Common myeloid progenitor, CD34-positive (primary cell): ENCODE measurements at regions not wholly inside any gene's neighbourhood (a gene's known extent, or its start where the extent isn't known, plus 50 kb on each side); places are given as distances from the start of the nearest gene placed in this dataset.
"Not testable (repeated sequence)": the region's sequence is repeated elsewhere in the genome, so short reads cannot be mapped to it uniquely, and the experiment has no call there.

Source experiments
- CTCF ChIA-PET: fragments of 350-600 bp; sonication (Branson Sonifier 250); formaldehyde crosslinking; loops from one replicate; lab custom pipeline; 2021; ENCODE audit warnings: antibody characterized with exemption; lab: Charles Lee
- POLR2A ChIA-PET: fragments of 350-600 bp; sonication (Branson Sonifier 250); formaldehyde crosslinking; loops from one replicate; lab custom pipeline; 2021; ENCODE audit warnings: antibody characterized with exemption; lab: Charles Lee
- DNase-seq, 3 donors: peaks; one replicate each; pipeline versions ENCODE4 v3.0.0 to v3.0.0-alpha.2; 2013
- H3K27ac ChIP-seq, 2 experiments: 1 replicate in 1 of 2; 2 replicates in 1 of 2; pipeline ENCODE4 v1.7.0; 2013; ENCODE audit warnings: inconsistent platforms in 2 of 2, low read length in 2 of 2, mild to moderate bottlenecking in 2 of 2, low read depth in 1 of 2, moderate library complexity in 1 of 2; ENCODE audit not compliant: severe bottlenecking in 2 of 2, insufficient read depth in 1 of 2, poor library complexity in 1 of 2
- H3K27me3 ChIP-seq, 5 experiments: replicated peaks in 2 of 5; 1 replicate in 3 of 5; 2 replicates in 2 of 5; pipeline versions ENCODE4 v1.6.1 to v1.7.0; 2013; ENCODE audit warnings: low read length in 4 of 5, mild to moderate bottlenecking in 2 of 5, moderate library complexity in 2 of 5, inconsistent platforms in 1 of 5; ENCODE audit not compliant: insufficient read depth in 5 of 5, control insufficient read depth in 4 of 5
- H3K36me3 ChIP-seq, 4 experiments: 1 replicate in 2 of 4; 2 replicates in 2 of 4; pipeline versions ENCODE4 v1.6.1 to v1.7.0; 2013; ENCODE audit warnings: low read length in 3 of 4, control low read depth in 1 of 4, mild to moderate bottlenecking in 1 of 4; ENCODE audit not compliant: control insufficient read depth in 4 of 4, insufficient read depth in 4 of 4
- H3K4me1 ChIP-seq, 4 experiments: 1 replicate in 3 of 4; 2 replicates in 1 of 4; pipeline versions ENCODE4 v1.6.1 to v1.7.1; 2013; ENCODE audit warnings: low read length in 3 of 4, mild to moderate bottlenecking in 3 of 4, control low read depth in 1 of 4, inconsistent platforms in 1 of 4, moderate library complexity in 1 of 4; ENCODE audit not compliant: control insufficient read depth in 4 of 4, insufficient read depth in 4 of 4; ENCODE audit errors: control extremely low read depth in 1 of 4
- H3K4me3 ChIP-seq, 7 experiments: 1 replicate in 4 of 7; 2 replicates in 3 of 7; pipeline versions ENCODE4 v1.5.1 to v1.7.0; 2013; ENCODE audit warnings: mild to moderate bottlenecking in 7 of 7, low read length in 6 of 7, moderate library complexity in 6 of 7, inconsistent platforms in 2 of 7, low read depth in 2 of 7, control low read depth in 1 of 7; ENCODE audit not compliant: insufficient read depth in 4 of 7, control insufficient read depth in 1 of 7; ENCODE audit errors: extremely low read depth in 1 of 7
- H3K9me3 ChIP-seq, 5 experiments: 1 replicate in 4 of 5; 2 replicates in 1 of 5; pipeline versions ENCODE4 v1.6.1 to v1.7.1; 2013; ENCODE audit warnings: low read length in 4 of 5, mild to moderate bottlenecking in 2 of 5, inconsistent platforms in 1 of 5, low read depth in 1 of 5, moderate library complexity in 1 of 5; ENCODE audit not compliant: control insufficient read depth in 4 of 5, insufficient read depth in 2 of 5; ENCODE audit errors: control extremely low read depth in 1 of 5
- WGBS: methylation state at CpG from one replicate; pipeline ENCODE4 v1.1.5; 2013; ENCODE audit not compliant: insufficient coverage; 5-methylcytosine and 5-hydroxymethylcytosine counted together

- Histone ChIP-seq H3K4me3 (no peak overlapping the region), H3K36me3 (no peaks in the 10 kb centered on the region), H3K27me3 (no peaks in the 10 kb centered on the region), H3K9me3 (no peaks in the 10 kb centered on the region), H3K4me1 (no peaks in the 10 kb centered on the region), H3K27ac (no peak overlapping the region)
- DNase-seq = no peak
- WGBS = no CpG with 5 or more reads among the region's 4 CpGs
- POLR2A ChIA-PET = no interaction called here
- CTCF ChIA-PET = no interaction called here
These were observed 117.8 kb upstream of the OPCML start for GRCh38 chr11:133650082-133650481.

- no peak for DNase-seq
- Histone ChIP-seq H3K27ac (no peak overlapping the region), H3K9me3 (no peaks in the 10 kb centered on the region), H3K4me3 (no peak overlapping the region), H3K27me3 (no peaks in the 10 kb centered on the region), H3K4me1 (no peaks in the 10 kb centered on the region), H3K36me3 (no peaks in the 10 kb centered on the region)
- ChIA-PET CTCF (no interaction called here), POLR2A (no interaction called here)
- 96% methylated on average over 16 of the region's 16 CpGs for WGBS
These were observed 116.7 kb upstream of the OPCML start for GRCh38 chr11:133649040-133649439.

- Histone ChIP-seq H3K36me3 (no peaks in the 10 kb centered on the region), H3K27me3 (no peaks in the 10 kb centered on the region), H3K27ac (no peak overlapping the region), H3K9me3 (no peaks in the 10 kb centered on the region), H3K4me1 (no peaks in the 10 kb centered on the region), H3K4me3 (no peak overlapping the region)
- POLR2A ChIA-PET = no interaction called here
- no peak for DNase-seq
- CTCF ChIA-PET = no interaction called here
- 92% methylated on average over 2 of the region's 2 CpGs for WGBS
These were observed 107.1 kb upstream of the OPCML start for GRCh38 chr11:133639408-133639807.

- Histone ChIP-seq H3K4me3 (no peak overlapping the region), H3K36me3 (no peaks in the 10 kb centered on the region), H3K27me3 (no peaks in the 10 kb centered on the region), H3K27ac (no peak overlapping the region), H3K4me1 (no peaks in the 10 kb centered on the region), H3K9me3 (no peaks in the 10 kb centered on the region)
- ChIA-PET POLR2A (no interaction called here), CTCF (no interaction called here)
- WGBS = 98% methylated on average over 4 of the region's 5 CpGs
- no peak for DNase-seq
These were observed 106.6 kb upstream of the OPCML start for GRCh38 chr11:133638921-133639320.

GRCh38 chr11:133636711-133637355 is 104.5 kb upstream of the OPCML start:
- no peaks in the 10 kb centered on the region for H3K27me3 ChIP-seq
- H3K9me3 ChIP-seq = no peaks in the 10 kb centered on the region
- no peak overlapping the region for H3K4me3 ChIP-seq
- ChIA-PET POLR2A (no interaction called here), CTCF (no interaction called here)
- no peak for DNase-seq
- H3K27ac ChIP-seq = no peak overlapping the region
- H3K36me3 ChIP-seq = no peaks in the 10 kb centered on the region
- WGBS = 63% methylated on average over 13 of the region's 18 CpGs
- no peaks in the 10 kb centered on the region for H3K4me1 ChIP-seq

GRCh38 chr11:133635244-133635739 is 103.0 kb upstream of the OPCML start:
- no peak overlapping the region for H3K4me3 ChIP-seq
- H3K4me1 ChIP-seq = no peaks in the 10 kb centered on the region
- no peaks in the 10 kb centered on the region for H3K36me3 ChIP-seq
- no peak overlapping the region for H3K27ac ChIP-seq
- WGBS = 100% methylated on average over 1 of the region's 3 CpGs
- no peaks in the 10 kb centered on the region for H3K27me3 ChIP-seq
- POLR2A ChIA-PET = no interaction called here
- CTCF ChIA-PET = no interaction called here
- DNase-seq = no peak
- no peaks in the 10 kb centered on the region for H3K9me3 ChIP-seq

- H3K4me3 ChIP-seq, POLR2A ChIA-PET, H3K27me3 ChIP-seq, H3K36me3 ChIP-seq, DNase-seq, H3K27ac ChIP-seq, CTCF ChIA-PET, H3K9me3 ChIP-seq, H3K4me1 ChIP-seq: not testable (repeated sequence)
- WGBS = 79% methylated on average over 7 of the region's 11 CpGs
These were observed 96.1 kb upstream of the OPCML start for GRCh38 chr11:133628371-133628770.
